SK-N-SH treated with all-trans-retinoic acid at 6 μM for 48 hours (cell line): ENCODE measurements at regions not wholly inside any gene's neighbourhood (a gene's known extent, or its start where the extent isn't known, plus 50 kb on each side); places are given as distances from the start of the nearest gene placed in this dataset.

Experiments
- ATAC-seq: fragments of 200-7000 bp; cut with Tn5 transposase; 3 replicates; pipeline ENCODE4 v1.9.1; 2020; ENCODE audit warnings: mild to moderate bottlenecking, moderate library complexity
- CSRNP3 ChIP-seq: fragments of 250-450 bp; sonication (Bioruptor Pico); IDR thresholded peaks from 2 replicates; pipeline ENCODE4 v1.5.1; 2021; ENCODE audit warnings: mild to moderate bottlenecking, moderate library complexity
- GLIS3 ChIP-seq: fragments of 250-450 bp; sonication (Bioruptor Pico); IDR thresholded peaks from 2 replicates; pipeline ENCODE4 v1.5.0; 2020; ENCODE audit warnings: mild to moderate bottlenecking, moderate library complexity
- ISL1 ChIP-seq: fragments of 250-450 bp; sonication (Bioruptor Pico); IDR thresholded peaks from 2 replicates; pipeline ENCODE4 v2.1.2; 2022; ENCODE audit warnings: mild to moderate bottlenecking, moderate library complexity
- PATZ1 ChIP-seq: fragments of 250-450 bp; sonication (Bioruptor Pico); IDR thresholded peaks from 2 replicates; pipeline ENCODE4 v1.8.0; 2020; ENCODE audit warnings: mild to moderate bottlenecking, moderate library complexity, borderline replicate concordance
- POU6F1 ChIP-seq: fragments of 250-450 bp; sonication (Bioruptor Pico); IDR thresholded peaks from 2 replicates; pipeline ENCODE4 v1.8.0; 2021; ENCODE audit warnings: low read depth, mild to moderate bottlenecking, moderate library complexity, borderline replicate concordance
- RARB ChIP-seq: fragments of 250-450 bp; sonication (Bioruptor Pico); IDR thresholded peaks from 2 replicates; pipeline ENCODE4 v1.8.0; 2021; ENCODE audit warnings: mild to moderate bottlenecking, moderate library complexity
- TOX ChIP-seq: fragments of 250-450 bp; sonication (Bioruptor Pico); IDR thresholded peaks from 2 replicates; pipeline ENCODE4 v1.8.0; 2021; ENCODE audit warnings: mild to moderate bottlenecking, moderate library complexity, borderline replicate concordance
- TSHZ2 ChIP-seq: fragments of 250-450 bp; sonication (Bioruptor Pico); IDR thresholded peaks from 2 replicates; pipeline ENCODE4 v1.5.0; 2020; ENCODE audit warnings: mild to moderate bottlenecking, moderate library complexity
- ZC3H10 ChIP-seq: fragments of 250-450 bp; sonication (Bioruptor Pico); IDR thresholded peaks from 2 replicates; pipeline ENCODE4 v1.5.1; 2021; ENCODE audit warnings: mild to moderate bottlenecking, moderate library complexity
- ZNF70 ChIP-seq: fragments of 450-650 bp; formaldehyde crosslinking; IDR thresholded peaks from 2 replicates; pipeline ENCODE4 v1.5.0; 2020; ENCODE audit warnings: mild to moderate bottlenecking, moderate library complexity
- ZNF8 ChIP-seq: fragments of 450-650 bp; formaldehyde crosslinking; IDR thresholded peaks from 2 replicates; pipeline ENCODE4 v1.5.0; 2020; ENCODE audit warnings: mild to moderate bottlenecking, moderate library complexity

DNA sequence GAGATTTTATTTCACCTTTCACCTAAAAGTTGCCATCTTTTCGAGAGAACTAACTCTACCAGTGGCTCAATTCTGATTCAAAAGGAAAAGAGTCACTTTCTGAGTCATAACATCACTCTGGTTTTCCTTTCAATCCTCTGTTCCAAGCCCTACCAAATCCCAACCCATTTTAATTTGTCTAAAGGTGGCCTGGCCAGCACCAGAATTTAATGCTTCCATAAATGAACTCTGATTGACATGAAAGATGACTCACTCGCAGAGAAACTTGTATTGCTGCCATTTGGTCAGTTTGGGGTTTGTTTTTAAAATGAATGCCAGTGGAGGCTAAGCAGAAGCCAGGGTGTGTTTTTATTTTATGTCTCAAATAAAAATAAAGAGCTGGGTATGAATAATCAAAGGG is 117.4 kb upstream of the SOX5 start:
- ATAC-seq = peak; percentile 85
- no peak for TF ChIP-seq RARB (CRISPR knock-in tag)
- peak; percentile 21; the same call in 1 of the 2 replicates for TF ChIP-seq ISL1 (CRISPR knock-in tag)
- TF ChIP-seq ZC3H10 (CRISPR knock-in tag) = peak; percentile 60
- TF ChIP-seq TOX = peak; percentile 85
- TF ChIP-seq, all 23 proteins: peak for 3

- TF ChIP-seq CSRNP3 (CRISPR knock-in tag) = no peak
- TF ChIP-seq PATZ1 (CRISPR knock-in tag) = no peak
- TF ChIP-seq POU6F1 = no peak
- no peak for TF ChIP-seq ZC3H10 (CRISPR knock-in tag)
- no peak for TF ChIP-seq TSHZ2 (CRISPR knock-in tag)
- no peak for TF ChIP-seq RARB (CRISPR knock-in tag)
- TF ChIP-seq GLIS3 (CRISPR knock-in tag) = no peak
- TF ChIP-seq, all 23 proteins: peak for 0
- no peak for ATAC-seq
Measured at GRCh38 chr12:24066097-24066496, 116.6 kb upstream of the SOX5 start.

DNA sequence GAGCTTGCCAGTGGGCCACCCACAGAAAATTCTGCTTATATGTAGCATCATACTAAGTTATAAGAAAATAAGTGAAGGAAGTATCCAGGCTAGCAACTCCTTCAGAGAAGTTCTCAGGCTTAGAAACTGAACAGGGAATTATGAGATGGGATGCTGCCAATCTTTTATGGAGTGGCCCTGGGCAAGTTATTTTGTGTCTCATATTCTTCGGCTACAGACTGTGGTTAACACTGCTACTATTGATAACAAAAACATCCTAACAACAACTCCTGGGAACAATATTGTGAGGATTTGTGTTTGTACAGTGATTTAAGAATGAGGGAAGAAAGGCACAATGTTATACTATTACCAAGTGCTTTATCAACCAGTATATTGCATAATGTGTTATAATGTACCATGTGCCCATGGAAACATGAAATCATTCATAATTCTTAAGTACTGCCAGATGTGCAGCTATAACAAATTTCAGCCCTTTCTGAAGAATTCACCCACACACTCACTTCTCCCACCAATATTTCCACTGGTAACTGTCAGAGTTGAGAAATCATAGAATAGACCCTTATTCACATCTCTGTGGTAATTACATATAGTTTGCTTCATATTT is 113.3 kb upstream of the SOX5 start:
- TF ChIP-seq ZNF8 (CRISPR knock-in tag) = no peak
- ATAC-seq = no peak

DNA sequence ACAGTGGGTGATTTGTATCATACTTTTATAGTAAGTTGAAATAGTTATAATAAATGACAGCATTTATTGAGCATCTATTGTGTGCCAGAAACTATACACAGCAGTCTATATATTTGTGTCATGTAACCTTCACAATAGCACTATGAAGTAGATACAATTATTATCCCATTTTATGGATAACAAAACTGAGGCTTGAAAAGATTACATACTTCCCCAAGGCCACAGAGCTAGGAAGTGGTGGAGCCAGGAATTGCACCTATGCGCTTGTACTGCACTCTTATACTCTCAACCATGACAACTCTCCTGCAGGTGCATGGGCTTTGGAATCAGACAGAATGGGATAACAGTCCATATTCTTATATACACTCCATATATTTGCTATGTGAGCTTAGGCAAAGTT is 110.6 kb upstream of the SOX5 start:
- no peak for ATAC-seq
- TF ChIP-seq ZC3H10 (CRISPR knock-in tag) (no peak), ZNF70 (CRISPR knock-in tag) (no peak), TSHZ2 (CRISPR knock-in tag) (no peak), POU6F1 (no peak)
- TF ChIP-seq, all 23 proteins: peak for 0
